ENCODE measurements at regions not wholly inside any gene's neighbourhood (a gene's known extent, or its start where the extent isn't known, plus 50 kb on each side); places are given as distances from the start of the nearest gene placed in this dataset.

GRCh38 chr12:14275111-14275510 is 90.4 kb upstream of the ATF7IP start:
- TF ChIP-seq, protein P1, sequence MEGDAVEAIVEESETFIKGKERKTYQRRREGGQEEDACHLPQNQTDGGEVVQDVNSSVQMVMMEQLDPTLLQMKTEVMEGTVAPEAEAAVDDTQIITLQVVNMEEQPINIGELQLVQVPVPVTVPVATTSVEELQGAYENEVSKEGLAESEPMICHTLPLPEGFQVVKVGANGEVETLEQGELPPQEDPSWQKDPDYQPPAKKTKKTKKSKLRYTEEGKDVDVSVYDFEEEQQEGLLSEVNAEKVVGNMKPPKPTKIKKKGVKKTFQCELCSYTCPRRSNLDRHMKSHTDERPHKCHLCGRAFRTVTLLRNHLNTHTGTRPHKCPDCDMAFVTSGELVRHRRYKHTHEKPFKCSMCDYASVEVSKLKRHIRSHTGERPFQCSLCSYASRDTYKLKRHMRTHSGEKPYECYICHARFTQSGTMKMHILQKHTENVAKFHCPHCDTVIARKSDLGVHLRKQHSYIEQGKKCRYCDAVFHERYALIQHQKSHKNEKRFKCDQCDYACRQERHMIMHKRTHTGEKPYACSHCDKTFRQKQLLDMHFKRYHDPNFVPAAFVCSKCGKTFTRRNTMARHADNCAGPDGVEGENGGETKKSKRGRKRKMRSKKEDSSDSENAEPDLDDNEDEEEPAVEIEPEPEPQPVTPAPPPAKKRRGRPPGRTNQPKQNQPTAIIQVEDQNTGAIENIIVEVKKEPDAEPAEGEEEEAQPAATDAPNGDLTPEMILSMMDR (IDR thresholded peaks at IDR 0.05; ENCODE audit: low read depth, low read length, poor library complexity, severe bottlenecking): no peak
- TF ChIP-seq EZH2phosphoT487 (IDR thresholded peaks at IDR 0.05; ENCODE audit: borderline replicate concordance, low read length): no peak

Measured in DOHH2 (cell line).